Skeletal muscle cell (primary cell): ENCODE measurements at regions not wholly inside any gene's neighbourhood (a gene's known extent, or its start where the extent isn't known, plus 50 kb on each side); places are given as distances from the start of the nearest gene placed in this dataset.

Experiments used
- DNase-seq: peaks from one replicate; pipeline ENCODE4 v3.0.0-alpha.2; 2010; ENCODE audit warnings: low read depth
- H3K4me3 ChIP-seq: 2 replicates; pipeline ENCODE4 v1.5.1; 2011; ENCODE audit warnings: low read depth, mild to moderate bottlenecking, control low read depth, low read length, moderate library complexity

GRCh38 chr2:212945526-212945925 is 205.9 kb downstream of the IKZF2 start:
- no peak for DNase-seq
- H3K4me3 ChIP-seq: no peak overlapping the region

GRCh38 chr2:212943351-212943750 is 208.1 kb downstream of the IKZF2 start:
- H3K4me3 ChIP-seq: no peak overlapping the region
- no peak for DNase-seq

DNA sequence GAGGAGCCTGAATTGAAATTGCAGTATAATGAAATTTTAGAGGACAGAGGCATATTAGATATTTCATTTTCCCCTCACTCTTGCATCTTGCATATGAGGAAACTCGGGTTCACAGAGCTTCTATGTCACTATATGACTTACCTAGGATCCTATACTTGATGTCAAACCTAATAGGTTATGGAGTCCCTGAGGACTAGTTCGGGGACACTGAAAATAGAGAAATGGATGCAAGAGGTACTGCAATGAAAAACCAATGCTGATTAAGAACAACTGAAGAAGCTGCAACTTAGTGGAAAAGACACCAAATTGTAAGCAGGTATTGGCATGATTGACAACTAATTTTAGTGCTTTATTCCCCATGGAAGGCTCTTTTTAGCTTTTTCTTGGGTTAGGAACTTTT is 210.1 kb downstream of the IKZF2 start:
- DNase-seq: no peak
- no peak overlapping the region for H3K4me3 ChIP-seq

DNA sequence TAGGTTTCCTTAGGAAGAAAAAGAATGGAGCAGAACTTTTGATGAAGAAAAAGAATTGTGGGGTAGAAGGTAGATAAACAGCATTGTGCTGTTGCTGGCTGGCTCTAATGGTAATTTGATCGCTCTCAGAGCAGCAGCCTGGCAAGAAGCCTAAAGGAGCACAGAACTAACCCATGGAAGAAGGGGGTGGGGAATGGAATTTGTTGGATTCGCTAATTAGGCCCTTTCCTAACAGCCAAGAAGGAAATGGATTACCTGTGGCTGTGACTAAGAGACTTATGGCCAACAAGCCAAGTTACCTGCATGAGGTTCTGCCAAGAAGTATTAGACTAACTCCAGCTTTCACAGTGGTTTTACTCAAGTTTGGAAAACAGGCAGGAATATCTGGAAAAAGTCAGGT is 210.6 kb downstream of the IKZF2 start:
- DNase-seq: no peak
- H3K4me3 ChIP-seq: no peak overlapping the region

GRCh38 chr2:212939777-212940531 is 211.5 kb downstream of the IKZF2 start:
- no peak for DNase-seq
- H3K4me3 ChIP-seq: no peak overlapping the region

- DNase-seq: no peak
- H3K4me3 ChIP-seq: no peak overlapping the region
Measured at GRCh38 chr2:212938144-212938793, 213.1 kb downstream of the IKZF2 start.

DNA sequence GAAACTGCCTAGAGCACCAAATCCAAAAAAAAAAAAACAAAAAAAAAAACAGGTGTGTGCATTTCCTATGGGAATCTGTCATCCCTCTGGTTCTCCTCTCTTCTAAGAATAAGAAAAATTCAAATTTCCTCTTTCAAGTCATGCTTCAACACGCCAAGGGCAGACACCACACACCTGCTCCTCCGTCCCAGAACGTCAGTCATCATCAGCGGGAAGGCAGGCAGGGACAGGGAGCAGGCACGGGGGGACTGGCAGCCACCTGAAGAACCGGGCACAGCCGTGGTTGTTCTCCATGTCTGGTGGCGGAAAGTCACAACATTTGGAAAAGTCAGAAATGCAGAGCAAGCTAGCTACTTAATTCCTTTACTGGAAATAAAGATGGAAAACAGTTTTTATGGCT is 214.8 kb downstream of the IKZF2 start:
- DNase-seq: no peak
- no peak overlapping the region for H3K4me3 ChIP-seq

DNA sequence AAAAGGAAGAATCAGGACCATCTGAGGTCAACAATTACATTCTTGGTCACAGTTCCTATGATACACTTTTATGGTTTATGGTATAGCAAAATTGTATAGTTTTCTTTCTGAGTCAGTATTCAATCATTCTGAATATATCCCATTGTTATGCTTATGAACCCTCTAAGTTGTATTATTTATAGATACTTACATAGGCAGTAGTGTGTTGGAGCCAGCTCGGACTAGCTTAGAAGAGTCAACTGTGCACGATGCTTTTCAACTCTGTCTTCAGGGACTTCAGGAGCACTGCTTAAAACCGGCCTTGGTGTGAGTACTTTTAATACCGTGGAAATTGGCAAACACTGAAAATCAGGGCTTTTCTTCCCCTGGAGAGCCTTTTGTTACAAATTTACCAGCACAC is 215.7 kb downstream of the IKZF2 start:
- DNase-seq: no peak
- H3K4me3 ChIP-seq: no peak overlapping the region

DNA sequence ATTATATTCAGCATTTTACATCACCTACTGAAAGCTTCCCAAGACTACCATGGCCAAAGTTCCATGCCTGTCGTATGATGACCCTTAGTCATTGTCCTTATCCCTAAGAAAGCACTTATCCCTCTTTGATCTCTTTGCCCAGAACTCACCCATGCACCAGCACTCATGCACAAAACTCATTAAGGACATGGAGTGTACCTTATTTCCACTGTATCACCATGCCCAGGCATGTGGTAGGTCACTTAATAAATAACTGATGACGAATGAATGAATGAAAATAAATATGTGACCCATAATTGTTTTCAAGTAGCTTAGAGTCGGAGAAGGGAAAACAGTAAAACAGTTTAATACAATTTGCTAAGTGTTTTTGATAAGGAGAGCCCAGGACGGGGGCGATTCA is 220.1 kb downstream of the IKZF2 start:
- H3K4me3 ChIP-seq: no peak overlapping the region
- no peak for DNase-seq

GRCh38 chr2:212930556-212931260 is 220.7 kb downstream of the IKZF2 start:
- DNase-seq: no peak
- no peak overlapping the region for H3K4me3 ChIP-seq

DNA sequence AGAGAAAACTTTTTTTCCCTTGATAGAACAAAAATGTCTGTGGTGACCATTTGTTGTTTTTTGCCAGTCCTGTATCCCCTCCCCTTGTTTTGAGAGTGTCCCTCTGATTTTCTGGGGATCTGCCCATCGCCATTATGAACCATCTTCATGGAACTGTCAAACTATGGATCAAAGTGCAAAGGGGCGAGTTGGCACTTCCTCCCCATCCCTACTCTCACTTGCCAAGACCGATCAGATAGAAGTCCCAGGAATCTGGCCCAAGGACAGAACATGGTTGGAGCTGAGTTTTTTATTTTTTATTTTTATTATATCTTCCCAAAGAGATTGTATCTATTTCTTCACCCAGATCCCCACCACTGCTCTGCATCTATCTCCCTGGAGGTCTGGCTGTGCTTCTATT is 221.4 kb downstream of the IKZF2 start:
- no peak overlapping the region for H3K4me3 ChIP-seq

DNA sequence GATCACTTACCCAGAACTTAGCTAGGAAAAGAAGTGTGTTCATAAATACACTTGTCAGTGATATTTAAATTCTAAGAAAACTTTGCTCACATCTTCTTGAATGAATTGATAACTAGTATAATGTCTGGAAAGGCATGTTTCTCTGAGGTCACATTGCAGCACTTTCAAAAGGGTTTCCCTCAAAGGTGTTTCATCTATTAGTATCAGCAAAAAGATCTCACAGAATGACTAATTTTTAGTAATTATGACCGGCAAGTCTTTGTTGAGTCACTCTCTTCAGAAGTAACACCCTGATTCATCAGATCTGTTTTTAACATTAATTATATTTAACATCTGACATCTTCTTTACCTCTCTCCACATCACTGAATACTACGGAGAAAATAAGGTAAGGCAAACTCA is 222.3 kb downstream of the IKZF2 start:
- no peak overlapping the region for H3K4me3 ChIP-seq
- DNase-seq: no peak

More for the DNA sequence above, 221.4 kb downstream of the IKZF2 start:
- no peak for DNase-seq

GRCh38 chr2:212928681-212929080 is 222.7 kb downstream of the IKZF2 start:
- DNase-seq: no peak
- no peak overlapping the region for H3K4me3 ChIP-seq

- DNase-seq: no peak
- no peak overlapping the region for H3K4me3 ChIP-seq
Measured at GRCh38 chr2:212926940-212927339, 224.5 kb downstream of the IKZF2 start.

- H3K4me3 ChIP-seq: no peak overlapping the region
- no peak for DNase-seq
Measured at GRCh38 chr2:212923393-212923792, 228.0 kb downstream of the IKZF2 start.

DNA sequence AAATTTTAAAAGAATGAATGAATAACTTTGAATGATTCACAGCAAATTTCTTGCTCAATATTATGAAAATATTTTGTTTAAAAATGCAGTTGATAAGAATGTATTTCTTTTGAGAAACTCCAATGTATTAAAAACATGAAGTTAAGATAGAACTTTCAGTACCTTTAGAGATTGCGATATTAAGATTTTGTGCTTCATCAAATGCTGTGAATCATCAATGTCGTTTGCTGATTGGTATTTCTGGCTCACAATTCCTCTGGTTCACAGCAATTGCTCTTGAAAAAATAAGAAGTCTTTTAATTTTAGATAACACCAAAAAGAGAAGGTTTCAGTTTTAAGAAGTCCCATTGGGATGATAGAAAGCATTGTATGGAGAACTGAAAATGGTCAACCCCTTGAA is 228.7 kb downstream of the IKZF2 start:
- no peak overlapping the region for H3K4me3 ChIP-seq
- no peak for DNase-seq

GRCh38 chr2:212921711-212922110 is 229.7 kb downstream of the IKZF2 start:
- H3K4me3 ChIP-seq: no peak overlapping the region
- no peak for DNase-seq

DNA sequence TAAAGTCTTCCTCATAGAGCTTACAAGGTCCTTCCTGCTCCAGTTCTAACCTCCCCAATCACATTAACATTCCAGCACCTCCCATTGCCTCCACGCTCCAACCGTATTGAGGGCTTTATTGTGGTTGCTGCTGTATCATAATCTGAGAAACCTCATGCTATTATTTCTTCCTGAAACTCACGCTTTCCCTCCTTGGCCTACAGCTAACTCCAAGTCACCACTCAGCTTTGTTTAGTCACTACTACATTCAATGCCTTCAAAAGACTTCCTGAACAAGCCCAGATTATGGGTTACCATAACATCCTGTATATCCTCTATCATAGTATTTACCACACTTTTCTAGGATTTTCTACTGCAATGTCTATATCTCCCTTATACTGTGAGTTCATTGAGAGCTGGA is 230.4 kb downstream of the IKZF2 start:
- no peak for DNase-seq
- H3K4me3 ChIP-seq: no peak overlapping the region

GRCh38 chr2:212919238-212919637 is 232.2 kb downstream of the IKZF2 start:
- no peak for DNase-seq

DNA sequence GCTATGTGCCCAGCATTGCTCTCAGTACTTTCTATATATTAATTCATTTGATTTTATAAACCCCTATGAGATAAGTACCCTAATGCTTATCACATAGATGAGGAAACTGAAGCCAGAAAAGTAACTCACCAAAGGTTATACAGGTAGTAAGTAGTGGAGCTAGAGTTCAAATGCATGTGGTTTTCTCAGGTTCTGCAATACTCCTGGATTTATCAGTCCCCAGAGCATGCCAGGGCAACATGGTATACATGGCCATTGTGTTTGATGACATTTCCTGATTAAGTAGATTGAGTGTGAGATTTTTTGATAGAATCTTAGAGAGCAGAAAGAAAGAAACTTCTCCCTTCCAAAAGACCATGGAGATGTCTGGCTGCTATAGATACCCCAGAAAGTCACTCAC is 233.1 kb downstream of the IKZF2 start:
- no peak for DNase-seq
- H3K4me3 ChIP-seq: no peak overlapping the region

More at GRCh38 chr2:212919238-212919637, 232.2 kb downstream of the IKZF2 start:
- no peak overlapping the region for H3K4me3 ChIP-seq
